ENCODE measurements at regions not wholly inside any gene's neighbourhood (a gene's known extent, or its start where the extent isn't known, plus 50 kb on each side); places are given as distances from the start of the nearest gene placed in this dataset.
"Not testable (repeated sequence)": the region's sequence is repeated elsewhere in the genome, so short reads cannot be mapped to it uniquely, and the experiment has no call there.

- Histone ChIP-seq H3K36me3 (ENCODE audit: control insufficient read depth in 4 of 4, insufficient read depth in 4 of 4, low read length in 4 of 4) (no peaks in the 10 kb centered on the region), H3K4me1 (ENCODE audit: control insufficient read depth in 5 of 5, insufficient read depth in 5 of 5, low read length in 5 of 5) (no peaks in the 10 kb centered on the region), H3K27me3 (ENCODE audit: control insufficient read depth in 3 of 3, insufficient read depth in 3 of 3, low read length in 2 of 3) (peaks cover 0 to 6% (median 2%) of the 10 kb centered on the region in 3 donors), H3K4me3 (no peak overlapping the region), H3K9ac (ENCODE audit: insufficient read depth in 1 of 2, low read length in 2 of 2) (no peak overlapping the region), H3K27ac (ENCODE audit: low read depth in 1 of 2, low read length in 1 of 2) (no peak overlapping the region), H3K9me3 (ENCODE audit: control insufficient read depth in 4 of 4, insufficient read depth in 3 of 4, low read length in 3 of 4) (peaks cover 0 to 5% (median 0%) of the 10 kb centered on the region in 4 donors)
- ATAC-seq (ENCODE audit: insufficient read depth, low FRiP score) = no peak
- WGBS, 2 donors = 75 to 80% methylated on average over 1 of the region's 1 CpG
- no peak for DNase-seq
- no peak for TF ChIP-seq CTCF (IDR thresholded peaks at IDR 0.05; ENCODE audit: control extremely low read depth, extremely low read depth)
Measured at GRCh38 chr20:60192326-60192725, 234.1 kb downstream of the CDH26 start.

- WGBS, 2 donors = 96 to 99% methylated on average over 3 of the region's 3 CpGs
- not testable (repeated sequence) for DNase-seq; ATAC-seq (ENCODE audit: insufficient read depth, low FRiP score); H3K27me3 ChIP-seq (ENCODE audit: control insufficient read depth in 3 of 3, insufficient read depth in 3 of 3, low read length in 2 of 3); H3K9me3 ChIP-seq (ENCODE audit: control insufficient read depth in 4 of 4, insufficient read depth in 3 of 4, low read length in 3 of 4); H3K9ac ChIP-seq (ENCODE audit: insufficient read depth in 1 of 2, low read length in 2 of 2); H3K36me3 ChIP-seq (ENCODE audit: control insufficient read depth in 4 of 4, insufficient read depth in 4 of 4, low read length in 4 of 4); H3K4me1 ChIP-seq (ENCODE audit: control insufficient read depth in 5 of 5, insufficient read depth in 5 of 5, low read length in 5 of 5); H3K4me3 ChIP-seq; H3K27ac ChIP-seq (ENCODE audit: low read depth in 1 of 2, low read length in 1 of 2)
Measured at GRCh38 chr20:60199132-60199531, 240.9 kb downstream of the CDH26 start.

- Histone ChIP-seq H3K36me3 (ENCODE audit: control insufficient read depth in 4 of 4, insufficient read depth in 4 of 4, low read length in 4 of 4) (no peaks in the 10 kb centered on the region), H3K4me1 (ENCODE audit: control insufficient read depth in 5 of 5, insufficient read depth in 5 of 5, low read length in 5 of 5) (peaks cover 0 to 5% (median 0%) of the 10 kb centered on the region in 5 donors), H3K4me3 (no peak overlapping the region), H3K9ac (ENCODE audit: insufficient read depth in 1 of 2, low read length in 2 of 2) (no peak overlapping the region), H3K27me3 (ENCODE audit: control insufficient read depth in 3 of 3, insufficient read depth in 3 of 3, low read length in 2 of 3) (no peaks in the 10 kb centered on the region), H3K27ac (ENCODE audit: low read depth in 1 of 2, low read length in 1 of 2) (no peak overlapping the region), H3K9me3 (ENCODE audit: control insufficient read depth in 4 of 4, insufficient read depth in 3 of 4, low read length in 3 of 4) (no peaks in the 10 kb centered on the region)
- DNase-seq (no peak), ATAC-seq (ENCODE audit: insufficient read depth, low FRiP score) (no peak)
- WGBS, 2 donors = 90 to 94% methylated on average over 2 of the region's 2 CpGs
- no peak for TF ChIP-seq CTCF (IDR thresholded peaks at IDR 0.05; ENCODE audit: control extremely low read depth, extremely low read depth)
Measured at GRCh38 chr20:60199866-60200265, 241.6 kb downstream of the CDH26 start.

- DNase-seq (no peak), ATAC-seq (ENCODE audit: insufficient read depth, low FRiP score) (no peak)
- WGBS, 2 donors = 89 to 93% methylated on average over 16 of the region's 16 CpGs
- TF ChIP-seq CTCF (IDR thresholded peaks at IDR 0.05; ENCODE audit: control extremely low read depth, extremely low read depth) = no peak
- Histone ChIP-seq H3K36me3 (ENCODE audit: control insufficient read depth in 4 of 4, insufficient read depth in 4 of 4, low read length in 4 of 4) (no peaks in the 10 kb centered on the region), H3K9ac (ENCODE audit: insufficient read depth in 1 of 2, low read length in 2 of 2) (no peak overlapping the region), H3K27ac (ENCODE audit: low read depth in 1 of 2, low read length in 1 of 2) (no peak overlapping the region), H3K4me1 (ENCODE audit: control insufficient read depth in 5 of 5, insufficient read depth in 5 of 5, low read length in 5 of 5) (peaks cover 0 to 5% (median 0%) of the 10 kb centered on the region in 5 donors), H3K27me3 (ENCODE audit: control insufficient read depth in 3 of 3, insufficient read depth in 3 of 3, low read length in 2 of 3) (no peaks in the 10 kb centered on the region), H3K4me3 (no peak overlapping the region), H3K9me3 (ENCODE audit: control insufficient read depth in 4 of 4, insufficient read depth in 3 of 4, low read length in 3 of 4) (no peaks in the 10 kb centered on the region)
Measured at GRCh38 chr20:60200305-60200918, 242.2 kb downstream of the CDH26 start.

Data from lung (tissue), 11 donors.